H1 (cell line): ENCODE measurements at regions not wholly inside any gene's neighbourhood (a gene's known extent, or its start where the extent isn't known, plus 50 kb on each side); places are given as distances from the start of the nearest gene placed in this dataset.

Experiments
- E2F6 ChIP-seq: IDR thresholded peaks from 2 replicates; pipeline ENCODE4 v1.6.1; 2012; ENCODE audit warnings: inconsistent platforms
- NANOG ChIP-seq: IDR thresholded peaks from 2 replicates; pipeline ENCODE4 v1.6.1; 2011; ENCODE audit warnings: low read length, low read depth, mild to moderate bottlenecking, inconsistent platforms; ENCODE audit not compliant: insufficient read depth, poor library complexity, severe bottlenecking
- SUZ12 ChIP-seq: fragments of 200-600 bp; sonication (generic); IDR thresholded peaks from 2 replicates; pipeline ENCODE4 v1.6.1; 2012; ENCODE audit warnings: mild to moderate bottlenecking, inconsistent platforms, low read length, moderate library complexity, mixed read lengths

GRCh38 chr2:146666340-146666739 is 1178.5 kb upstream of the ACVR2A start (continued):
- TF ChIP-seq E2F6, result no peak
- no peak for TF ChIP-seq SUZ12
- TF ChIP-seq NANOG, result no peak
- TF ChIP-seq, all 59 proteins: peak for 0
